ENCODE measurements at regions not wholly inside any gene's neighbourhood (a gene's known extent, or its start where the extent isn't known, plus 50 kb on each side); places are given as distances from the start of the nearest gene placed in this dataset.
A peak's percentile ranks its signal among the peaks of the same experiment; 100 is the strongest.

- DNase-seq, result no peak
Measured at GRCh38 chr1:101290922-101291561, 54.2 kb downstream of the S1PR1 start.

DNA sequence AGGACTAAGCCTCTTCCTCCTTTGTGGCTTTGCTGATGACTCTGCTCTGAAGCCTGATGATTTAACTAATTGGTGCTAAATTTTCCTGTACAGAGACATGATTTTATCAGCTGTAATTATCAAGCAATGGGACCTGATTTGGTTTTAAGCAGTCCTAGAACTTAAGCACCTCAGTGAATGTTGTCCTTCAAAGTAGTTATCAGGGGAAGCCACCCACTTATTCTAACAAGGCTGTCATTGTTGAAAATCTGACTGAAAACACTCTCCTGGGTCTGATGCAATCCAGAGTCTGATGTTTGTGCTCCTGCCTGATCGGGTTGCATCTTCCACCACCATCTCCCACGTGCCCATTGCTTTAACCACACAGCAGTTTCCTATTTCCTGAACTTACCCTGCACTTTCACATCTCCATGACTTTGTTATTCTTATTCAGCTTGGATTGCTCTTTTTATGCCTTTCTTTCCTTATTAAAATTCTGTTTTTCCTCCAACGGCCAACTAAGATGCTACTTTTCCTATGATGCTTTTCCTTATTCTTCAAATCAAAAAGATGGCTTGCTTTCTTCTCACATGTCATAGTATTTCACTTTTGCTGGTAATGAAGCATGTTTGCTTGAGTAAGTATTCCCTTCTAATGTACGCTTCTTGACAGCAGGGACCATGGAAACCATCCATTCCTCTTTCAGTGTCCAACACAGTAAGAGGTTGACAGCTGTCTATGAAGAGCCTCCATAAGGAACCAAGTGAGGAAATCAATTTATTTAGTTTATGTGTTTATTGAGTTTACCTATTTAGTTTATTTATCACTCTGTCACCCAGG, 55.0 kb downstream of the S1PR1 start:
- DNase-seq, result no peak

DNA sequence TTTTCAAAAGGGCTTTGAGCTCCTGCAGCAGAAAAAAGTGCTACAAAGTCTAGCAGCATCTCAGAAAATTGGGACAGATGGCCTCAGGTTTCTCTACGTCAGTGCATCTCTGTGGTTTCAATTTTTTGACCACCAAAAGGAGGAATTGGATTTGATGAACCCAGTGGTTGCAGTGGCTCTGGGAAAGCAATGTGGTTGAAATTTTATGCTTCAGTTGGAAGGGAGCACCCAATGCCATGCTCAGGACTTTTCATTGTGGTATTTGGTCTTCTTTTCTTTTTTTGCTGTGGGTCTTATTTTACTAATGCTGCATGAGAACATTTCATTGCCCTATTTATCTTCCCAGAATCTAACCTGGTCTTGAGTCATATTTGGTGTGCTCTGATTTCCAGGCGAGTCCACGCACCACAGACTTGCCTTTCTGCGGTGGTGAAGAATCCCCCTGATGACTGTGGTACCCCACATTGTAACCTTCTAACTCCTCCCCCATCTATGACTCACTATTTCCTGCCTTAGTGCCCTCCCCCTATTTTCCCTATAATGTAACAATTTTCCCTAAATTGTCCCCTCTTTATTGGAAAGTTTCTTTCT, 56.7 kb downstream of the S1PR1 start:
- no peak for DNase-seq

DNA sequence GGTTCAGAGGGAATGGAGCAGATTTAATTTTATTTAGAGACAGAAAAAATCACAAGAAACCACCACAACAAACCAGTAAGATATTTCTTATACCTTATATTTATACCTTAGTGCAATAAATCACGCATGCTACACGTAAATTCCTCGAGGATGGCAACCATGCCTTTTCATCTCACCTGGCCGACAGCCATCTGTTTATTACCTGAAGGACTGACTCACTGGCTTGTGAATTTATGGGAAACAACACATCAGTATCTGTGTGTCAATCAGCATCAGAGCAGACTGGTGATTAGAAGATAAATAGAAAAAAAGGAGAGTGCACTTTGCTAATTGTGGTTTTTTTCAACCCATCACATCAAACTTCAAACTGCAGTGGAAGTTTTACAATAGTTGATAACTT, 58.4 kb downstream of the S1PR1 start:
- DNase-seq, result no peak

DNA sequence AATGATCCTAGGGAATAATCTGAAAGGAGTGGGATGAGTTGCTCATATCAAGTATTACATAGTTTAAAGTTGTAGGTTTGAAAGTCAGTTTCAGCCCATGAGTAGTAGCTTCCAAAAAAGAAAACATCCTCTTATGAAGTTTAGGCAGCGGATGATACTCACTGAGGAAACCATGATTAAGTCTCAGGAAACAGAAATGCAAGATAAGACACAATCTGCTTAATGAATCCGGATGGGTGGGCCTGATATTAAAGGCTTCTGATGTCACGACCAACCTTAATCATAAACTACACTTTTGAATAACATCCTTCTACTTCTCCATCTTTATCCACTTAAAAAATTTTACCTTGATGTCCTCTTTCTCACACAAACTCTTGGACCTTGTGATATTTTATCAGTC, 61.8 kb downstream of the S1PR1 start:
- DNase-seq, result no peak

GRCh38 chr1:101299141-101299540, 62.3 kb downstream of the S1PR1 start:
- DNase-seq, result no peak

- DNase-seq, result no peak
Measured at GRCh38 chr1:101299710-101300109, 62.9 kb downstream of the S1PR1 start.

- no peak for DNase-seq
Measured at GRCh38 chr1:101300916-101301315, 64.1 kb downstream of the S1PR1 start.

- DNase-seq, result no peak
Measured at GRCh38 chr1:101301446-101302057, 64.7 kb downstream of the S1PR1 start.

GRCh38 chr1:101302831-101303511, 66.2 kb downstream of the S1PR1 start:
- no peak for DNase-seq

- DNase-seq, result no peak
Measured at GRCh38 chr1:101307985-101308689, 71.3 kb downstream of the S1PR1 start.

DNA sequence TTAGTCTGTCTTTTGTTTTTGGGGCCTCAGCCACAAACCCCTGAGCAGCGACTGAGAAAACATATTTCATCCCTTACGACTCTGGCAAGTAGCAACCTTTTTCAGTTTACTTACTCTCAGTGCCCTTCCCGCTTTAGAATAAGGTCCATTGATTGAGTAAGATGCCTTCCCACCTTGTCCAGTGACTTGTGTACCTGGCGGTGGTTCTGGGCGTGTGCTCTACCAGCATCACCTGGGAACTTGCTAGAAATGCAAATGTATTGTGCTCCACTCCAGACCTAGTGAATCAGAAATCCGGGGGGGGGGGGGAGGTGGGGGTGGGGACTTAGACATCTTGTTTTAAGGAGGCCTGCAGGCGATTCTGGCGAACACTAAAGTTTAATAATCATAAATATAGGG, 72.1 kb downstream of the S1PR1 start:
- DNase-seq, result no peak

GRCh38 chr1:101309334-101310311, 72.8 kb downstream of the S1PR1 start:
- DNase-seq, result peak; percentile 49

GRCh38 chr1:101310506-101310905, 73.7 kb downstream of the S1PR1 start:
- DNase-seq, result no peak

DNA sequence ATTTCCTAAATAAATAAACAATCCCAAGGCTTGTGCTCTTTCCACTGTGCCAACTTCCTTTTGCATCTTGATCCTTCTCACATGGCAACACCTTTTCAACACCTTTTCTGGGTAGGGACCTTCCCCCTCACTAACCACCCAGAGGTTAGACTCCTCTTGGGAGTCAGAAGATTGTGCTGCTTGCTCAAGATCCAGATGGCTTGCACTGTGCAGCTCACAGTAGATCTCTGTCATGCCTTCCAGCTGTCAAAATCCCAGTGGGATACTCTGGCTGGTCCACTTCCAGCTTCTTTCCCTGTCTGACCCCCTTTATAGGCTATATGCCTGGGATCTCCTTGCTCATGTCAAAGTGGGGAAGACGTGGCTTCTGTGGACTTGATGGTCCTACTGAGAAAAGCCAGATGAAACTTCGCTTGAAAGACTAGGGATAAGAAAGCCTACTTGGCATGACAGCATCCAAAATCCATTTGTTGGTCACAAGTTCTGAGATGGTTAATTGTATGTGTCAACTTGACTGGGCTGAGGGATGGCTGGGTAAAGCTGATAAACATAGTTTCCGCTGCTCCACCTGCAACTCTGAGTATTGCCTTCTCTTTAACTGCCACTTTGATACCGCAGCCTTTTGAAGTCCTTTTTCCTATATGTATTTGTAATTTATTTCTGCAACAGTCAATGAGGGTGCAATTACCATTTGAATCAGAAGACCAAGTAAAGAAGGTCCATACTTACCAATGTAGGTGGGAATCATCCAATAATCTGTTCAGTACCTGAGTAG, 74.5 kb downstream of the S1PR1 start:
- DNase-seq, result no peak

GRCh38 chr1:101312147-101312546, 75.3 kb downstream of the S1PR1 start:
- DNase-seq, result no peak

GRCh38 chr1:101313356-101313755, 76.5 kb downstream of the S1PR1 start:
- peak; percentile 25 for DNase-seq

DNA sequence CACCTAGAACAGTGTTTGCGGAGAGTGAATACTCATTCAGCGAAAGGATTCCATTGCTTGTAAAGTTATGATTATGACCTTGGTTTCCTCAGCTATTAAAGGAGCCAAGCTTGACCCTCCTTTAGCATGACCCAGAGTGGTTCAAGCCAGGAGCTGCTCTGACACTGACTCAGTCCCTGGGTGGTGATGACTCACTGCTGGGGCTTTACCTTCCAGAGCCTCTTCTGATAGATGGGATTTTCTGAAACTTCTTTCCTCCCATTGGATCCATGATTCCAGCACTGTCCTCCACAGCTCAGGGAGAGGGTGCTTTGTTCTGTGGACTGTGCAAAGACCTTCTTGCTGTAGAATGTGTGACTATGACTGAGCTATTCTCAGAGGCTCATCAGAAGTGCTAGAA, 77.4 kb downstream of the S1PR1 start:
- DNase-seq, result no peak

DNA sequence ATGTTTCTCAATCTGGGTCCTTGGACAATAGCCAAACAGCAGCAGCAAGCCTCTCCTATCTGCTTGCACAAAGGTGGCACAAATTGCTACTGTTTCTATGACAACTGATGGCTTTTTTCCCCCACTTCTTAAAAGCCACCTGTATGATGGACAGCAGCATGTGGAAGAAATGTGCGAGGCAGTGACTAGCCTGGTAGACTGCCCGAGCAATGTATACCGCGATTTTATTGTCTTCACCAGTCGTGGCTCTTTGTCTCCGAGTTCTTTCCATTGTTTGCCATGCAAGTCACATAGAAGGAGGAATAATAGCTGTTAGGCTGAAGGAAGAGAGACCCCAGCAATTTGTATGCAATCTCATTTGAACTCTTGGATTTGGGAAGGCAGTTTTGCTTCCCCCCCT, 79.4 kb downstream of the S1PR1 start:
- peak; percentile 46 for DNase-seq

DNA sequence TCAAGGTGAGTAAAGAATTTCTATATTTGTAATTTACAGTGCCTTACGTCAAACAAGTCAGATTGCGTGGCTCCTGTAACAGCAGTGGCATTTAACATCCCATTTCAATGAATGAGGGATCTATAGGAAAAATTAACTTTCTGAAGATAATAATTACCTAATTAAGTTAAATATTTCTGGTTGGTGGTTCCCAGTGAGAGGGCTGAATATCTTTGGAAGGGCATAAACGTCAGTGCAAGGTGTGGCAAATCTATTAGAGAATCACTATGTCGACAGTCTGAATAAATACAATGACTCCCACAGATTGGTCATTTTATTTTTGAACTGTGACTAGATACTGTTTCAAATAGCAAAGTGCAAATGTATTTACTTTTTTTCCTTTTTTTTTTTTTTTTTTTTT, 80.0 kb downstream of the S1PR1 start:
- DNase-seq, result no peak

All from NCI-H1092 (cell line).